Body of pancreas (tissue), 4 donors: ENCODE measurements at regions not wholly inside any gene's neighbourhood (a gene's known extent, or its start where the extent isn't known, plus 50 kb on each side); places are given as distances from the start of the nearest gene placed in this dataset.

Experiments used
- ATAC-seq: fragments of 150-250 bp; one replicate; pipeline ENCODE4 v1.9.1; 2016
- DNase-seq, 4 donors: peaks; one replicate each; pipeline ENCODE4 v3.0.0-alpha.2; 2019
- H3K27ac ChIP-seq, 4 donors: fragments of 200-600 bp; sonication (generic); 1 replicate in 3 of 4; 2 replicates in 1 of 4; pipeline versions ENCODE4 v1.5.1 to v1.6.1; 2016 to 2019; ENCODE audit warnings: mild to moderate bottlenecking in 1 of 4, mixed read lengths in 1 of 4, moderate library complexity in 1 of 4
- H3K27me3 ChIP-seq, 2 donors: fragments of 200-600 bp; sonication (generic); one replicate each; pipeline ENCODE4 v1.6.0; 2016; ENCODE audit warnings: mild to moderate bottlenecking in 1 of 2
- H3K36me3 ChIP-seq, 2 donors: fragments of 200-600 bp; sonication (generic); replicated peaks in 1 of 2; 2 replicates each; pipeline ENCODE4 v1.5.1; 2016; ENCODE audit warnings: low read depth in 2 of 2; ENCODE audit not compliant: insufficient read depth in 1 of 2
- H3K4me1 ChIP-seq: fragments of 200-600 bp; sonication (generic); one replicate; pipeline ENCODE4 v1.6.0; 2016
- H3K4me3 ChIP-seq, 2 donors: fragments of 200-600 bp; sonication (generic); 1 replicate in 1 of 2; 2 replicates in 1 of 2; pipeline ENCODE4 v1.5.1; 2016 to 2019
- H3K9me3 ChIP-seq, 3 donors: fragments of 200-600 bp; sonication (generic); 1 replicate in 2 of 3; 2 replicates in 1 of 3; pipeline ENCODE4 v1.5.1; 2016
- CTCF ChIP-seq, 7 experiments: fragments of 450-650 bp in 4 of 7; fragments of 200-600 bp in 3 of 7; sonication (generic) in 3 of 7; IDR thresholded peaks; one replicate each; pipeline ENCODE4 v1.5.1; 2016 to 2019; ENCODE audit warnings: antibody characterized with exemption in 7 of 7
- POLR2A ChIP-seq, 3 donors: fragments of 450-650 bp; IDR thresholded peaks; one replicate each; pipeline ENCODE4 v1.6.1; 2016; ENCODE audit warnings: antibody characterized with exemption in 3 of 3, mild to moderate bottlenecking in 2 of 3
- WGBS, 2 donors: methylation state at CpG; one replicate each; pipeline ENCODE4 v1.1.5; 2017; 5-methylcytosine and 5-hydroxymethylcytosine counted together
- intact Hi-C: fragments of 100-400 bp; cut with DNase I; formaldehyde crosslinking; loops from one replicate; pipeline ENCODE4 v1.15.1; 2023

GRCh38 chr1:38208716-38209632, 162.4 kb upstream of the POU3F1 start:
- Histone ChIP-seq H3K4me1 (no peaks in the 10 kb centered on the region), H3K36me3 (no peaks in the 10 kb centered on the region), H3K4me3 (no peak overlapping the region), H3K27ac (no peak overlapping the region), H3K27me3 (no peaks in the 10 kb centered on the region), H3K9me3 (no peaks in the 10 kb centered on the region)
- DNase-seq (no peak), ATAC-seq (no peak)
- WGBS, 2 donors, result 77 to 87% methylated on average over 9 of the region's 9 CpGs
- intact Hi-C loops, result no loop called here
- TF ChIP-seq POLR2A (IDR thresholded peaks at IDR 0.05) (no peak), CTCF (IDR thresholded peaks at IDR 0.05) (no peak)

GRCh38 chr1:38207906-38208305, 161.3 kb upstream of the POU3F1 start:
- Histone ChIP-seq H3K36me3 (no peaks in the 10 kb centered on the region), H3K27me3 (no peaks in the 10 kb centered on the region), H3K4me1 (no peaks in the 10 kb centered on the region), H3K9me3 (no peaks in the 10 kb centered on the region), H3K27ac (no peak overlapping the region), H3K4me3 (no peak overlapping the region)
- 81 to 88% methylated on average over 4 of the region's 4 CpGs for WGBS, 2 donors
- DNase-seq (no peak), ATAC-seq (no peak)
- TF ChIP-seq POLR2A (IDR thresholded peaks at IDR 0.05), result no peak
- no peak for TF ChIP-seq CTCF (IDR thresholded peaks at IDR 0.05)
- intact Hi-C loops, result no loop called here

- ATAC-seq (no peak), DNase-seq (no peak)
- TF ChIP-seq CTCF (IDR thresholded peaks at IDR 0.05) (no peak), POLR2A (IDR thresholded peaks at IDR 0.05) (no peak)
- Histone ChIP-seq H3K36me3 (no peaks in the 10 kb centered on the region), H3K27ac (no peak overlapping the region), H3K27me3 (no peaks in the 10 kb centered on the region), H3K4me1 (no peaks in the 10 kb centered on the region), H3K9me3 (no peaks in the 10 kb centered on the region), H3K4me3 (no peak overlapping the region)
- WGBS, 2 donors, result 80 to 88% methylated on average over 10 to 13 of the region's 15 CpGs
- intact Hi-C loops, result no loop called here
These were observed 160.7 kb upstream of the POU3F1 start for GRCh38 chr1:38207275-38207674.

- Histone ChIP-seq H3K4me1 (no peaks in the 10 kb centered on the region), H3K27ac (no peak overlapping the region), H3K4me3 (no peak overlapping the region), H3K27me3 (no peaks in the 10 kb centered on the region), H3K9me3 (no peaks in the 10 kb centered on the region), H3K36me3 (no peaks in the 10 kb centered on the region)
- intact Hi-C loops, result no loop called here
- ATAC-seq (no peak), DNase-seq (no peak)
- WGBS, 2 donors, result 69 to 74% methylated on average over 3 of the region's 3 CpGs
- TF ChIP-seq CTCF (IDR thresholded peaks at IDR 0.05), result no peak
- TF ChIP-seq POLR2A (IDR thresholded peaks at IDR 0.05), result no peak
These were observed 158.1 kb upstream of the POU3F1 start for GRCh38 chr1:38204698-38205097.

GRCh38 chr1:38203441-38203840, 156.8 kb upstream of the POU3F1 start:
- intact Hi-C loops, result no loop called here
- no peak for ATAC-seq
- 34 to 47% methylated on average over 4 of the region's 4 CpGs for WGBS, 2 donors
- DNase-seq, result no peak
- Histone ChIP-seq H3K27ac (no peak overlapping the region), H3K4me1 (no peaks in the 10 kb centered on the region), H3K9me3 (no peaks in the 10 kb centered on the region), H3K36me3 (no peaks in the 10 kb centered on the region), H3K4me3 (no peak overlapping the region), H3K27me3 (no peaks in the 10 kb centered on the region)
- no peak for TF ChIP-seq CTCF (IDR thresholded peaks at IDR 0.05)
- no peak for TF ChIP-seq POLR2A (IDR thresholded peaks at IDR 0.05)
